GM21360 (cell line): ENCODE measurements at regions not wholly inside any gene's neighbourhood (a gene's known extent, or its start where the extent isn't known, plus 50 kb on each side); places are given as distances from the start of the nearest gene placed in this dataset.

Source experiments
- ATAC-seq: cut with Tn5 transposase; IDR thresholded peaks from one replicate; pipeline ENCODE4 v1.9.1; 2021; ENCODE audit warnings: mild to moderate bottlenecking, moderate library complexity; ENCODE audit not compliant: unreplicated experiment

DNA sequence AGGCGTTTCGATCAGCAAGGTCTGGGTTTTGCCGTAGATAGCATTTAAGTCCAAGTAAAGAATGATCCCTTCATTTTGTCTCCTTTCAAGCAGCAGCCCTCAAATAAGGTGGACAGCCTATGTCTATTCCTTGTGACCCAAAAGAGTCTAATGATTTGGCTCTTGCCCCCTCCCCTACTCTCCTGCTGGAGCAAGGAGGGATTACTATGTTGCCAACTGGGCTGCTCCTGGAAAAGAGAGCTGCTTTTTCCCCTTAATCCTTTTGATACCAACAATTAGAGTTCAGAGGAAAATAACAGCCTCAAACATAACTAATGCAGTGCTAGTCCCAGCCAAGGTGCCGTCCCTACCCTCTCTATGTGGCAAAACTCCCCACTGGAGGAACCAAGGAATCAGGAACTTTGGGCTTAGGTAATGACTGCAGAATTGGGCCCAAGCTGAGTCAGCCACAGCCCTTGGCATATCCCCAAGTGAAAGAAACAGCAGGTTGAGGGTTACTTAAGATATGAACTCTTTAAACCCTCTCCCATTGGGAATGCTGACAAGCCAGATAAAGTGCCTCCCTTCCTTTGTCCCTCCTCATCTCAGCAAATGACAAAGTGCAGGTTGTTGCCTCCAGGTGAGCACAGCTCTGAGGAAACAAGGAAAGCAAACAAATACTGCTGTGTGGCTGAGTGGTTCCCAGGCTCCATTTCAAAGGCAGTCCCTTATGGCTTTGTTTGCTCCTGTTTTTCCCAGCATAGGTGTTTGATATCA is 643.7 kb downstream of the INHBA start:
- ATAC-seq, result no peak

DNA sequence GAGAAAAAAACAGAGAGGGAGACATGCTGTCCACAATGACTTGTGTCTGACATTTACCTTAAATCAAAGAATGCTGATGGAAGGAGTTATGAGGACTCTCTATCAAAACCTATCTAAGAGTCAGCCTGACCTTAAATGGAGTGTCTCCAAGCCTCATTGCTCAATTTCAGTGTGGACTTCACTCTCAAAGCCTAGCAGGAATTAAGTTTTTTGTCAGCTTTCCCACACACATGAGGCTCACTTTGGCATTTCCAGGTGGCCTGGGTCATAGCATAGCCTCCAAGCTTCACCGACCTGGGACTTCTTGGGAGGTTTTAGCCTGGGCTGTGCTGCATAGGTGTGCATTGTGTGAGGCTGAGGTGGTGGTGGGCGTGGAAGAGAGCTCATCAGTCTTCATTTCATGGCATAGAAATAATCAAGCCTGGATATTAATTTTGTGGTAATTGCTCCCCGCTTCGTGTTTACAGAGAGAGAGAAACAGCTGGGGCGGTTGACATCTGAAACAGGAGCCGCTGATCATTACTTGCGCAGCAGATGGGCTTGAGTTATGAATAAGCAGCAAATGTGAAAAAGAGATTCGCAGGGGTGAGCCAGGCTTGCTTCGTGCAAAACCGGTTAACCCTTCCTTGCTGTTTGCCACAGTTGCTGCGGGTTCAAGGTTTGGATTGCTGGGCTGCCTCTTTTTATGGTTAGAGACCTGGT is 647.8 kb downstream of the INHBA start:
- ATAC-seq, result no peak

DNA sequence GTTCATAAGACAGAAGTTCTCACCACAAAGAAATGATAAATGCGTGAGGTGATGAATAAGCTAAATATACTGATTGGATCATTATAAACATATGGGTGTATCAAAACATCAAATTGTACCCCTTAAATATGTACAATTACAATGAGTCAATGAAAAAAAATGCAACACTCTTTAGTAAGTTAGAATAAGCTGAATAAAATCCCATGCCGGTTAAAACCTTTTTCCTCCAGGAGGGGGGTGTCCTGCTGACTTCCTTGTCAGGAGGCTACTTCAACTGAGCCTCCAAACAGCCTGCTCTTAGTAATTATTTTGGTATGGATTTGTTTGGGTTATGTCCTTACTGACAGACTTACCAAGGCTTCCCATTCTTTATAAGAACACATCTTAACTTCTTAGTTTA is 649.1 kb downstream of the INHBA start:
- no peak for ATAC-seq

DNA sequence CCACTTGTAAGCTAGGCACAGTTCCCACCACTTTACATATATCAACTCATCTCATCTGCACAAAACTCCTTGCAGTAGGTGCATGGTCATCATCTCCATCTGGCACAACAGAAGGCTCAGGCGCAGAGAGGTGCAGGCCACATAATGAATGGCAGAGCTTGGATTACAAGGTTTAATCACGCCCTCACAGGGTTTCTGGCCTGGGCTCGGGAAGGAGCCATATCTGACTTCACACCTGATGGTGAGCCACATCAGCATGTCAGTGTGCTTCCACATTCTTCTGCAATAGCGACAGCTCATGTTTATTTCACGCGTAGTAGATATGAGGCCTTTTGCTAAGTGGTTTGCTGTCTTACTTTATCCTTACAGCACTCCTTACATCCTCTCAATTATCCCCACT is 650.2 kb downstream of the INHBA start:
- ATAC-seq, result no peak

DNA sequence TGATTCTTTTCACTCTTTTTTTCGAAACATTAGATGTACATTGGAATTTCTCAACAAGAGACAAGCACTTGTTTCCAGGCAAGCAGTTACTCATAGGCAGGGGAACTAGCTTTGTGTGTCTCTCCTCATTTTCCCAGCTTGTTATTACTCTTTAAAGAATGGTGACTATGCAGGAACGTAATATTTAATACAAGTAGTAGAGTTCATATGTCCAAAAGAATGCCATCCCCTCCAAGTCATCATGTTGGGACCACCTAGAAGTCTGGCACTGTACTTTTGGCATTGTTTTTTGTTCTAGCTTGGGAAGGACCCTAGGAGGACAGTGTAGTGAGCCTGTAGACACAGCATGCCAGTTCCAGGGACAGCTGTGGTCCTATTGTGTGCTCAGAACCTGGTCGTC is 650.7 kb downstream of the INHBA start:
- ATAC-seq, result no peak

DNA sequence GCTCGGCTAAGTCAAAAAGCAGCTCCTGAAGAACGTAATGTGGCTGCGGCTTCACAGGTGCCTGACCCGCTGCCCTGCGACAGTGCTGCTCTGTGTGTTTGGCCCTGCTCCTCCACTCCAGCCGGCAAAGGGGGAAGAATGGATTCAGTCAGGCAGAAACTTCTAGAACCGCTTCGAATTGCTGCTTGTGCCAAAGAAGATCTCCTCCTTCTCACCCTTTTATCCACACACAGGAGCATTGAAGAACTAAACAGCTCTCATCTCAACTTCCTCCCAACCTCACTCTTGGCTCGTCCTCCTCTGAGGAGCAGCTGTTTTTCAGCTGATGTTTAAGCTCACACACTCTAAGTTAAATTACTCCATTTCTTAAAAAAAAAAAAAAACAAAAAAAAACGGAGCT is 651.4 kb downstream of the INHBA start:
- no peak for ATAC-seq

DNA sequence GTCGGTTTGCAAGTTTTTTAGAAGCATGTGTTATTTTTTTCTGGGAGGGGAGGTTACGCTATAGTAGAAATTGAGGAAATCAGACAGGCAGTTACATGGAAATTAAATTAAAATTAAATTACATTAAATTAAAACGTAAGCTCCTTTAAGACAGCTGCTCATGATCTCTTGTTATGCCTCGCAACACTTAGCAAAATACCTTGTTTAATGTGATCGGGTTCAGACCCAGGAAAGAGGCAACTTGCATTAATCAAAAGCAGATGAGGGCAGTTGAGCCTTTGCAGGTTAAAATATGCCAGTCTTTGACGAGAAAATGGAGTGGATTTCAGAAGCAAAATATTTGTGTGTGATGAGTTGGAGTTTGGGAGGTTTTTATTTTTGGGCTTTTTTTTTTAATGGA is 651.8 kb downstream of the INHBA start:
- ATAC-seq, result no peak

DNA sequence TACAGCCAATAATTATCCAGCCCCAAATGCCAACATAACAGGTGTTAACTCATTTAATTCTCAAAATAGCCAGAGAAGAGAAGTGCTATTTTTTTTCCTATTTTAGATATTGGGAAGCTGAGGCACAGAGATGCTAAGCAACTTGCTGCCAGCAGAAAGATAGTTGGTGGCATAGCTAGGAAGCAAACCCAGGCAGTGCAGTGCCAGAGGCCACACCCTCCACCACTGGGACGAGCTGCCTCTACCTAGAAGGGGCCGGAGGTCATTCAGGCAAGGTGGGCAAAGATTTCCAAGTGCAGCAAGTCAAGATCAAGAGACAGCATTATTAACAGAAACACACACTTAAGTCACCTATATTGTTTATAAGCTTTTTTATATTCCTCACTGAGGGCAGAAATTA is 654.1 kb downstream of the INHBA start:
- ATAC-seq, result no peak

DNA sequence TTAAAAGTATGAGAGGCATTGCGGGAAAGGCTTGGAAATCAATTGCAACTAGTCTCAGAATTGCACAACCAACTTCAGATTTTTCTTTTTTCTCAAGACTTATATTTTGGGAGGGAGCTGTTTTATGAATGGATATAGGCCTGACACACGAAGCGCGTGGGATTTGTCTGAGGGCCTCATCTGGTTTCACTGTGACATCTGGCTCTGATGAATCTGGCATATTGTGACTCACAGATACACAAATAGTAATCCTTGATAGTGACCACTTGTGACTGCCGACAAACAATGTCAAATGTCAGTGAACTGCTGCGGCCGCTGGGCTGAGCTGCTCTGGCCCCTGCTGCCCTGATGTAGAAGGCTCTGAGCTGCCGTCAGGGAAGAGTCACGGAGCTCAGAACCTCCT is 655.1 kb downstream of the INHBA start:
- ATAC-seq, result no peak

DNA sequence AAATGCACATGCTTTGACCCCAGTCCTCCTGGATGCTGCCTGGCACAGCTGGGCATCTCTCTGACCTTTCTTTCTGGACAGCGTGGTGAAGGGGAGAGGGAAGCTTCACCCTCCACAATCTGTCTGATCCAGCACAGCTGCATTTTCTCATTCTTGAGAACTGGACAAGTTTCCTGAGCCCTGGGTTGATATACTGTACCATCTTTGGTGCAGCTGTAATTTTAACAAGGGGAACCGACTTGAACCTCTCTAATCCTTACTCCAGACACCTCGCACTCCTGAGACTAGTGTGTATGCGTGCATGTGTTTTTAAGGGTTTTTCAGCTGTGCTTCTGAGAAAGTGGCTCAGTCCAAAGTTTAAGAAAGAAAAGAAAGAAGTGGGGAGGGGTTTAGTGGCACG is 655.7 kb downstream of the INHBA start:
- ATAC-seq, result no peak

DNA sequence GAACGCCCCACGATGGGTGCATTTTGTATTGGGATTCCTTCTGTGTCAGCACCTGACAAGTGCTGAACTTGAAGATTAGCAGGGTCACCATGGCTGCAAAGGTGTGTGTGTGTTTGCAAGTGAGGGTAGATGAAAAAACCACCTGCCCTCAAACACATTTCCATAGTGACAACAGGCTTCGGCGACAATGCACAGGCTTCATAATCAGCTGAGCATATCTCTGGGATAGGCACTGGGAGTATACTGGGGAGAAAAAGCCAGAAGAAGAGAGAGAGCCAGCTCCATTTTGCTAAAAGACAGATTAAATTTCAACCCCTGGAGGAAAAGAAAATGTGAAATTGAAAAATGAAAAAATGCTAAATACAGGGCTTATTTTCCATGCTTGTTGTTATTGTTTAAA is 656.1 kb downstream of the INHBA start:
- no peak for ATAC-seq

DNA sequence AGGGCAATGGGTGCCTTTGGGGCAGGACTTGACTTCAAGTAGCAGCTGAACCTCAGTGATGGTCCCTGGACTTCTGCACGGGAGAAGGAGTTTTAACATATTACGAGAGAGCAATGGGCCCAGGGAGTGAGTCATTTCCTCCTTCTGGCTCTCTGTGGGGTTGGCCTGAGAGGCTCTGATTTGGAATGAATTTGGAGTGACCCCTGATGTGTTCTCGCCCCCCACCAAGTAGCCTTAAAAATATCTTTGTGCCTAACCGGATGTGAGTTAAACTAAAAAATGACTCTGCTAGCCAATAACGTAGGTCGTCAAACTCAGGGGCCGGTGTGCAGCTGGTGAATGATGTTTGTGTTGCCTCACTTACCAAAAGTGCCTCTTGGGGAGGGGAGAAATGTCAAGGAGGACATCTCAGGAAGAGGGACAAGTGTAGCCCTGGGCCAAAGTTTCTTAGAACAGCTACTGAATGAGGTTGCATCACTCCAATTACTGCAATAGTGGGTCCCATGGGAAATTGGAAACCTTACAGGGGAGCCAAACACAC is 656.6 kb downstream of the INHBA start:
- no peak for ATAC-seq

DNA sequence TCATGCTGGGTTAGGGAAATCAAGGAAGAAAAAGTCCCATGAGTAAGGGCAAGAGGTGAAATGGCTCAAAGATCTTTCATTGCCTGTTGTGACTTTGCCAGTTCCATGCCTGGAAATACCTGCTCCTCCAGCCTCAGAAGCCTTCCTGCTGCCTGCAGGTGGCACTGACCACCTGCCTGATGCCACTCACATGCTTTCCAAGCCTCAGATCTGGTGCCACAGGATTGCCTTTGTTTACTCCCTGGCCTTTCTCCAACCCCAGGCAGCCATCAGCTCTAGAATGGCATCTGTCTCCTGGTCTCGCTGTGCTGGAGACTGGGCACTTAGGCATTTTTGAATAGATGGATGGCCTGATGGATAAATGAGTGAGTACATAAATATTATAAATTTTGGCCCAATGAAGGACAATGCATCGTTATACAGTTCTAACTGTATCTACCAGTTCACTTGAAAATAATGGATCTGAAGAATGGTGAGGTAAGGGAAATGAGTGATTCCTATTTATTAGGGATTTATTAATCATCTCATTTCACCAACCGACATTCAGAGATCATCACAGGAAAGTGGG is 657.2 kb downstream of the INHBA start:
- ATAC-seq, result no peak

DNA sequence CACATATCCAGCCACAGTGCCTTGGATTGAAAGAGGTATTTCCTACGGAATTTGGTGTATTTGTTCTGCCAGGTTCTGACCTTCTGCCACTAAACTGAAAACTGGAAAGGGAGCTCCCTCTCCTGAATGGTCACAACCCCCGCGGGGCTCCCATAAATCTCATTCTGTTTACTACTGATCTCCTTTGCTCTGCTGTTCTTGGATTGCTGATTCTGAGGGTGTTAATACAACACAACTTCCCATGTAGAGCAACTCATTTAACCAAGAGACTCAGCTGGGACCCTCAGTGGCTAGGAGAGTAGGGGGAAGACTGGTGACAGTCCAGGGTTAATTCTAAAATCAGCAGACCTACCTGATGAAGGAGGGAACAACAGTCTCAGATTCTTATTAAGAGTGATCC is 662.9 kb downstream of the INHBA start:
- no peak for ATAC-seq

DNA sequence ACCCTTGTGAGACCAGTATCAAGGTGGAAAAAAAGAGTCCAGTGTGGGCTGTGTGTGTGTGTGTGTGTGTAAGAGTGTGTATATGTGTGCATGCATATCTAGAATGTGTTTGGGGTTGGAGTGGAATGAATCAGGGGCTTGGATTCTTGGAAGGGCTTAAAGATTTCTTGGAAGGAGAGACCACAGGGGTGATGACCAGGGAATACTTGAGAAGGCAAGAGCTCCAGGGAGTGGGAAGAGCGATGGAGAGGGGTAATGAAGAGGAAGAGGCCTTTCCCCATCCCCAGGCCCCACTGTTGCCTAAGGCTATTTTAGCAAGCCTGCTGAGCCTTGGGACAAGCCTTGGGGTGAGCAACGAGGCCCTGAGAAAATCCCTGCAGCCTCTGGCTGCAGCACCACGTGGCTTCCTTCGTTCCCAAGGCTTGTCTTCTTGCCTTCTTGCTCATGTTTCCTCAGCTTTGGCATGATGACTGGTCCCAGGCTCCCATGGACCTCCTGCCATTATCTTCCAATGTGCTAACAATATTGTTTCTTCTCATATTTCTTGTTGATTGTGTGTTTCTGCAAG is 663.4 kb downstream of the INHBA start:
- ATAC-seq, result no peak

DNA sequence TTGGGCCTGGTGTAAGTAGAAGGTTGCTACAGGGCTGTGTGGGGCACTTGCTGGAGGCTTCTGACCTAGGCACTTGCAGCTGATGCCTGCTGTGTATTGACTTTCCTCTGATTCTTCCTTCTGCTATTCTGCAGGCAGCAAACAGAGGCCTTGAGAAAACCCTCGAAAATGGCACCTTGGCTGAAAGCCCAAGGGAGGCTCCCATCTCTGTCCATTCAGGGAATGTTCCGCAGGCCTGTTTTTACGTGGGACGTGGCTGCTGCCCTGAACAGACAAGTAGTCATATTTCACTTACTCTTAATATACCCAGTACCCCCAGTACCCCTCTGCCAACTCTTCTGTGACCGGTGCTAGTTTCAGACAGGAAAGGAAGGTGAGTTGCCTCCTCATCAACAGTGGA is 664.7 kb downstream of the INHBA start:
- ATAC-seq, result no peak

DNA sequence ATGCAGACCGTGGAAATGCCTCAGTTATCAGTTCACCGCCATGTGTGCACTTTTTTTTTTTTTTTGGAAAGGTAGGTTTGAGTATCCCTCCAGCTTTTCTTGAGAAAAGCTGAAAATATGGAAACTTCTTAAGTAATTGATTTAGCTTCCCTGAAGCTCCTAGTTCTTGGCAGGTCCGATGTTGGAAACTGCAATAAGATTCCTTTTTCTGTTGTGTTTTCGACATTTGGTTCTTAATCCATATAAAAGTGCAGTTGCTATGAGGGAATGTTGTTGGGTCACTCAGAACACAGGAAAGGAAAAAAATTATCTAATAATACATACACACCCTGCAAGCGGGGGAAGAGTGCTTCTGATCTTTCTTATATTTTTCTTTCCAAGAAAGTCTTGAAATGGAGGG is 665.2 kb downstream of the INHBA start:
- ATAC-seq, result no peak

DNA sequence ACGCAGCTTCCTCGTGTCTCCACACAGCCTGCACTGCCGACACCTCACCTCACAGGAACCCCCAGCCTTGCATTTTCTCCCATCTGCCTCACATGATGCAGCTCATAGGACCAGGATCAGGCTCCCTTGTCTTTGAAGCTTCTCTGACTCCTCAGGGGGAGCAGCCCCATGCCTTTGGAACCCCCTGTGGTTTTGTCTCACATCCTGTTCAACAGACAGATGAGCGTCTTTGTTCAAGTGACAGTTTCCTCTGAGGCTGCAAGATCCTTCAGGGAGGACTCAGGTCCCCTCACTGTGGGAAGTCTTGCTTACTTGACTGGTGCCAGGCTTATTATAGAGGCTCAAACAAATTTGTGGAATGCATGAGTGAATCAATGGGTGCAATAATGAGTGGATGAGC is 667.1 kb downstream of the INHBA start:
- no peak for ATAC-seq

DNA sequence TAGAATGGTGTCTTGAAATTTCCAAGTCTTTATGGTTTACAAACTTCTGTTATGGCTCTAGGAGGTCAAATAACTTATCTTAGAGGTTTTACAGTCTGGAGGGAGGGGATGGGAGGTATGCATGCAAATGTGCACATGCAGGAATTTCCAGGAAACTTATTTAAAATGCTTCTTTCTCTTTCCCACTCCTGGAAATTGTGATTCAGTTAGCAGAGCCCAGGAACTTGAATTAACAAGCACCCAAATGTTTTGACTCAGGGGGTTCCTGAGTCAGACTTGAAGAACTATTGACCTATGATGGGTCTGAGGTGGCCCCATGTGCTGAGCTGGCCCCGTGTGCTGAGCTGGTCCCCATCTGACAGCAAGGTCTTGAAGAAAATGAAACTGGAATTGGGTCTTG is 669.4 kb downstream of the INHBA start:
- ATAC-seq, result no peak

DNA sequence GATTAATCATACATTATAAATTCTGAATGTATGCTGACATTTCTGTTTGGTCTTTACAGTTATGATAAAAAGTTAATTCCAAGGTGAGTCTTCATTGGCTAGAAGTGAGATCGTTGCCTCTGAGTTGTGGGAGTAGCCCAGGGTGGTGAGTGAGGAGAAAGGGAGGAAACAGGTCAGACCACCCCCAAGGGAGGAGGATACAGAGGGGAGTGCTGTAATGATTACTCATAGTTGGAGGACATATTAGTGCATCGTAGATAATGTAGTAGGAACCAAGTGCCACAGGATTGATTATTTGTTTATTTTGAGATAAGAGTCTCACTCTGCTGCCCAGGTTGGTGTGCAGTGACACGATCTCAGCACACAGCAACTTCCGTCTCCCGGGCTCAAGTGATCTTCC is 672.2 kb downstream of the INHBA start:
- no peak for ATAC-seq

DNA sequence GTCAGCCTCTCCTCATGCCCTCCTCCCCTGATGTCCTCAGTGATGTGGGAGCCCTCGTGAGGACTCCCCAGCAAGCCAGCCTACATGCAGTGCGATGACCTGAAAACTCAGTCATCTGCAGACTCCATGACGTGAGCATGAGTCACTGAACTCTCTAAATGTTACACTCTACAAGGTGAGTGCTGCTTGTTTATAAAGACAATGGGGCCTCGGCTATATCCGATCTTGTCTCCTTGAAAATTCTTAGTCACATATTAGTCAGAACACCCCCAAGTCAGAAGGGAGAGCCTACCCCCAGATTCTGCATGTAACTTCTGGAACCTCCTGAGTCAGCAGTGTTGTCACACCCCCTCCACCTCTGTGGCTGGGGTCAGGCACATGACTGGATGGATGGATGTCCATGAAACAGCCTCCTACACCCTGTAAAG is 673.8 kb downstream of the INHBA start:
- no peak for ATAC-seq

DNA sequence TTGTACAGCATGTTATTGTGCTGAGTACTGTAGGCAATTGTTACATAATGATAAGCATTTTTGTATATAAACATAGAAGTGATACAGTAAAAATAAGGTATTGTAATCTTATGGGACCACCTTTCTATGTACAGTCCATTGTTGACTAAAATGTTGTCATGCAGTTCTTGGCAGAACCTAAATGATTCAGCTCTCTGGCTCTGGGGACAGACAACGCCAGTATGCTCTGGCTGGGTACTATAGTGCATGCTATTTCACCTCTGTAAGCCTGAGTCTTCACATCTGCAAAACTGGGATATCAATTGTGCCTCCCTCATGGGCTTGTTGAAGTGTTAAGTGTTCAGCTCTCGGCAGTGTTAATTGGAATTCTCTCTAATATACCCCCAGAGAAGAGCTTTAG is 674.3 kb downstream of the INHBA start:
- no peak for ATAC-seq
